ENCODE measurements at regions not wholly inside any gene's neighbourhood (a gene's known extent, or its start where the extent isn't known, plus 50 kb on each side); places are given as distances from the start of the nearest gene placed in this dataset.

GRCh38 chrX:40513835-40514234, 66.9 kb upstream of the ATP6AP2 start:
- no peaks in the 10 kb centered on the region for H3K9me3 ChIP-seq (ENCODE audit: control insufficient read depth in 2 of 2, low read length in 2 of 2)
- no peak overlapping the region for H3K4me3 ChIP-seq (ENCODE audit: low read depth, low read length)
- no peaks in the 10 kb centered on the region for H3K36me3 Mint-ChIP-seq
- no peak for DNase-seq
- H3K4me1 Mint-ChIP-seq: no peaks in the 10 kb centered on the region
- no peak overlapping the region for H3K4me3 Mint-ChIP-seq
- H3K4me1 ChIP-seq (ENCODE audit: control insufficient read depth, insufficient read depth, low read length, poor library complexity, severe bottlenecking): no peaks in the 10 kb centered on the region
- H3K27ac ChIP-seq (ENCODE audit: insufficient read depth, low read length, poor library complexity, severe bottlenecking): no peak overlapping the region
- no peak overlapping the region for H3K27ac Mint-ChIP-seq
- H3K27me3 ChIP-seq (ENCODE audit: control insufficient read depth, insufficient read depth, low read length): no peaks in the 10 kb centered on the region
- peaks cover 6% of the 10 kb centered on the region for H3K27me3 Mint-ChIP-seq
- H3K9me3 Mint-ChIP-seq: peaks cover 0 to 2% (median 0%) of the 10 kb centered on the region in 7 donors
- no peak for ATAC-seq (ENCODE audit: low read depth in 2 of 2)
- H3K36me3 ChIP-seq (ENCODE audit: control insufficient read depth, insufficient read depth, low read length): no peaks in the 10 kb centered on the region

GRCh38 chrX:40513012-40513411, 67.8 kb upstream of the ATP6AP2 start:
- Histone ChIP-seq H3K4me3 (ENCODE audit: low read depth, low read length) (no peak overlapping the region), H3K4me1 (ENCODE audit: control insufficient read depth, insufficient read depth, low read length, poor library complexity, severe bottlenecking) (no peaks in the 10 kb centered on the region), H3K36me3 (ENCODE audit: control insufficient read depth, insufficient read depth, low read length) (no peaks in the 10 kb centered on the region), H3K27me3 (ENCODE audit: control insufficient read depth, insufficient read depth, low read length) (no peaks in the 10 kb centered on the region), H3K9me3 (ENCODE audit: control insufficient read depth in 2 of 2, low read length in 2 of 2) (no peaks in the 10 kb centered on the region), H3K27ac (ENCODE audit: insufficient read depth, low read length, poor library complexity, severe bottlenecking) (no peak overlapping the region)
- ATAC-seq (ENCODE audit: low read depth in 2 of 2) (no peak), DNase-seq (no peak)
- Mint-ChIP-seq H3K36me3 (no peaks in the 10 kb centered on the region), H3K27ac (no peak overlapping the region), H3K4me1 (no peaks in the 10 kb centered on the region), H3K27me3 (peaks cover under 1% of the 10 kb centered on the region), H3K9me3 (no peaks in the 10 kb centered on the region), H3K4me3 (no peak overlapping the region)

DNA sequence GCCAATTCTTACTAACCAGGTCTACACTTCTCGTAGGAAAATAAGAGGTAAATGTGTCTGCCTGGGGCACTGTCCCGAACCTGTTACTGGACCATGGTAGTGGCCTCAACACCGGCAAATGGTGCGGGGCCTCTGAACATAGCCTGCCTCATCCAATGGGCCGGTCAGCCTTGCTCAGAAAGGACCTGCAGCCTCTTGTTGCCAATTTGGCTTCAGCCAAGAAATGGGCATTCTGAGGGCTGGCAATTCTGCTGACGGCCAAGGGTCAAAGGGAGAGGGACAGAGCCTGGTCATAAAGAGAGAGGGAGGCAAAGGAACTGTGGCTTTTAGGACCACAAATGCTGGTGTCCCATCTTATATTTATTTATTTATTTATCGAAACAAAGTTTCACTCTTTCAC, 69.5 kb upstream of the ATP6AP2 start:
- Mint-ChIP-seq H3K4me1 (no peaks in the 10 kb centered on the region), H3K36me3 (no peaks in the 10 kb centered on the region), H3K27ac (no peak overlapping the region), H3K27me3 (no peaks in the 10 kb centered on the region), H3K9me3 (no peaks in the 10 kb centered on the region), H3K4me3 (no peak overlapping the region)
- Histone ChIP-seq H3K9me3 (ENCODE audit: control insufficient read depth in 2 of 2, low read length in 2 of 2) (no peaks in the 10 kb centered on the region), H3K4me1 (ENCODE audit: control insufficient read depth, insufficient read depth, low read length, poor library complexity, severe bottlenecking) (no peaks in the 10 kb centered on the region), H3K4me3 (ENCODE audit: low read depth, low read length) (no peak overlapping the region), H3K27me3 (ENCODE audit: control insufficient read depth, insufficient read depth, low read length) (no peaks in the 10 kb centered on the region), H3K36me3 (ENCODE audit: control insufficient read depth, insufficient read depth, low read length) (no peaks in the 10 kb centered on the region), H3K27ac (ENCODE audit: insufficient read depth, low read length, poor library complexity, severe bottlenecking) (no peak overlapping the region)
- DNase-seq (no peak), ATAC-seq (ENCODE audit: low read depth in 2 of 2) (no peak)

GRCh38 chrX:40508560-40508959, 72.2 kb upstream of the ATP6AP2 start:
- no peaks in the 10 kb centered on the region for H3K36me3 Mint-ChIP-seq
- H3K27me3 ChIP-seq (ENCODE audit: control insufficient read depth, insufficient read depth, low read length): no peaks in the 10 kb centered on the region

DNA sequence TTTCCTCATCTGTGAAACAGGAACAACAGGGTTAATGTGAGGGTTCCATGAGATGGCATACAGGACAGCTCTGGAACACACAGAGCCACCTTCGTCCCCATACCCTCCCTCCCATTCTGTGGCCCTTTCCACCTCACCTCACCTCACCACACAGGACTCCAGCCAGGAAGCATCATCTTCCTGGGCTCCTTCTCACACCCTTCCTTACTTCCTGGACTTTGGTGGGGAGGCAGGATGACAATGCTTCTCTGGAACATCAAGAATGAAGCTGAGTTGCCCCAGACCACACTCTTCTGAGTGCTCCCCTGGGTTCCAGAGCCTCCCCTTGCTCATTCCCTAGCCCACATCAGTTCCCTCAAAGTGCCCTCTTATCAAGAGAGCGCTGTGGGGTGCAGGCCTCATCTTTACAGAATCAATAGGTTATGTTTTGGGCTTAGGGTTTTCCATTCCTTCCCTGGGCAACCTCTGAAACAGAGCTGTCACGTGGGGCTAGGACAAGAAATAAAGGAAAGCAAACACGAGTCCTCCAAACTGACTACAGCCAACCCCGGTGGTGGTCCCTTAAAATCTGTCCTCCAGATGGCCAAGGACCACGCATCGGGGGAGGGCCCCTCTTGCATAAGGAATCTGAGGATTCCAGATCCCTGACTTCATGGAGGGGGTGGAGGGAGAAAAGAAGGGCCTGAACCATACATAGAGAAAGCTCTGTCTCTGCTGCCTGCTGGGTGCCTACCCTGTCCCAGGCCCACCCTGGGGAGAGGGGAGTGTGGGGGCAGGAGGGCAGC, 74.4 kb upstream of the ATP6AP2 start:
- Histone ChIP-seq H3K9me3 (ENCODE audit: control insufficient read depth in 2 of 2, low read length in 2 of 2) (no peaks in the 10 kb centered on the region), H3K4me1 (ENCODE audit: control insufficient read depth, insufficient read depth, low read length, poor library complexity, severe bottlenecking) (no peaks in the 10 kb centered on the region), H3K27me3 (ENCODE audit: control insufficient read depth, insufficient read depth, low read length) (no peaks in the 10 kb centered on the region), H3K4me3 (ENCODE audit: low read depth, low read length) (no peak overlapping the region), H3K36me3 (ENCODE audit: control insufficient read depth, insufficient read depth, low read length) (no peaks in the 10 kb centered on the region), H3K27ac (ENCODE audit: insufficient read depth, low read length, poor library complexity, severe bottlenecking) (no peak overlapping the region)
- peaks cover 0 to 2% (median 0%) of the 10 kb centered on the region in 7 donors for H3K9me3 Mint-ChIP-seq
- ATAC-seq (ENCODE audit: low read depth in 2 of 2) (no peak), DNase-seq (no peak)
- H3K4me1 Mint-ChIP-seq: no peaks in the 10 kb centered on the region
- no peaks in the 10 kb centered on the region for H3K36me3 Mint-ChIP-seq
- H3K27ac Mint-ChIP-seq: no peak overlapping the region
- H3K4me3 Mint-ChIP-seq: no peak overlapping the region
- H3K27me3 Mint-ChIP-seq: peaks cover 4% of the 10 kb centered on the region

More at GRCh38 chrX:40508560-40508959, 72.2 kb upstream of the ATP6AP2 start:
- H3K27ac Mint-ChIP-seq: no peak overlapping the region
- H3K9me3 Mint-ChIP-seq: no peaks in the 10 kb centered on the region
- Histone ChIP-seq H3K4me1 (ENCODE audit: control insufficient read depth, insufficient read depth, low read length, poor library complexity, severe bottlenecking) (no peaks in the 10 kb centered on the region), H3K4me3 (ENCODE audit: low read depth, low read length) (no peak overlapping the region), H3K36me3 (ENCODE audit: control insufficient read depth, insufficient read depth, low read length) (no peaks in the 10 kb centered on the region), H3K9me3 (ENCODE audit: control insufficient read depth in 2 of 2, low read length in 2 of 2) (no peaks in the 10 kb centered on the region), H3K27ac (ENCODE audit: insufficient read depth, low read length, poor library complexity, severe bottlenecking) (no peak overlapping the region)
- H3K4me3 Mint-ChIP-seq: no peak overlapping the region
- DNase-seq: no peak
- no peak for ATAC-seq (ENCODE audit: low read depth in 2 of 2)
- no peaks in the 10 kb centered on the region for H3K4me1 Mint-ChIP-seq
- H3K27me3 Mint-ChIP-seq: no peaks in the 10 kb centered on the region

DNA sequence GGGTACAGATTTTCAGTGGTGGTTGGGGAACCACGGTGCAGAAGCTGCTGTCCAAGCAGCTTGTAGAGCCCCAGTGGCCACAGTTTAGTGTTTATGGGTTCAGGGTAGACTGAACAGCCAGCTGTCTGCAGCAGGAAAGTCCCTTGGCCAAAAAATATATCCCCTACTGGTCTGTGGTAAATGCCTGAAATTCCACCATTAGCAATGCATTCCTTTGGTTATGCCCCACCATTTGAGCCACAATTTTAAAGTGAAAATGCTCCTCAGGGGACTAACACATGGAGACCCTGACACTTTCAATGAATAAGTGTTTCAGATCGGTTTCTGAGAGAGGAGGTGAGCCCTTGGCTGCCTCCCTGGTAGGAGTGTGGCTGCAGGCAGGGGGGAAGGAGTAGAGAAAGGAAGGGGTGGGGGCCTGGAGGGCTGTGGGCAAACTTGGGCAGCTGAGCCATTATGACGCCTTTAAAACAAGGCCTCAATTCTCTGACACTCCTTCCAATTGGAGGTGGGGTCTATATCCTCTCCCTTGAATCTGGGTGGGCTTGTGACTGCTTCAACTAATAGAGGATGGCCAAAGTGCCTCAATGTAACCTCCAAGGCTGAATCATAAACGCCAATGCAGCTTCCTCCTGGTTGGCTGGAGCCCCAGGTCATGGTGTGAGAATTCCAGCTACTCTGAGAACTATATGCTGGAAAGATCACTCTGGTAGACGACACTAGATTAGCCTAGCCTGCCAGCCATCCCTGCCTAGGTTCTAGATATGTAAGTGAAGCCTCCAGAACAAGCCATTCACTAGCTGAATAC, 75.8 kb upstream of the ATP6AP2 start:
- Histone ChIP-seq H3K27me3 (ENCODE audit: control insufficient read depth, insufficient read depth, low read length) (no peaks in the 10 kb centered on the region), H3K4me1 (ENCODE audit: control insufficient read depth, insufficient read depth, low read length, poor library complexity, severe bottlenecking) (no peaks in the 10 kb centered on the region), H3K9me3 (ENCODE audit: control insufficient read depth in 2 of 2, low read length in 2 of 2) (no peaks in the 10 kb centered on the region), H3K4me3 (ENCODE audit: low read depth, low read length) (no peak overlapping the region), H3K27ac (ENCODE audit: insufficient read depth, low read length, poor library complexity, severe bottlenecking) (no peak overlapping the region), H3K36me3 (ENCODE audit: control insufficient read depth, insufficient read depth, low read length) (no peaks in the 10 kb centered on the region)
- no peak for DNase-seq
- no peaks in the 10 kb centered on the region for H3K4me1 Mint-ChIP-seq
- no peaks in the 10 kb centered on the region for H3K36me3 Mint-ChIP-seq
- no peak overlapping the region for H3K27ac Mint-ChIP-seq
- H3K4me3 Mint-ChIP-seq: no peak overlapping the region
- no peak for ATAC-seq (ENCODE audit: low read depth in 2 of 2)
- H3K27me3 Mint-ChIP-seq: peaks cover 4% of the 10 kb centered on the region
- H3K9me3 Mint-ChIP-seq: peaks cover 0 to 2% (median 0%) of the 10 kb centered on the region in 7 donors

DNA sequence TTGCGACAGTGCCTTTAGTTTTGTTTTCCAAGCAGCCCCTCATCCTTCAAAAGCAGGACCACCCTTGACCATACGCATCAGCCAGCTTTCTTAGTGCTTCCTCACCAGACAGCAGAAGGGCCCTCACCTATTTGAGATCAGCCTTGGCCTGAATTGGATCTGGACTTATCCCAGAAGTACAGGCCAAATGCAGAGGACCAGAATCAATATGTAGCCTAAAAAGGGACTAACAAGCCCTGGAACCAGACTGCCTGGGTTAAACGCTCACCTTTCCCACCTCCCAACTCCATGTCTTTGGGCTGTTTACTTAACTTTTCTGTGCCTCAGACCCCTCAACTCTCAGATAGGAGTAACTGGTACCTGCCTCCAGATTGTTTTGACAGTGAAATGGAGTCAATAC, 77.7 kb upstream of the ATP6AP2 start:
- no peaks in the 10 kb centered on the region for H3K4me1 Mint-ChIP-seq
- ATAC-seq (ENCODE audit: low read depth in 2 of 2) (no peak), DNase-seq (no peak)
- H3K9me3 Mint-ChIP-seq: peaks cover 0 to 2% (median 0%) of the 10 kb centered on the region in 7 donors
- Histone ChIP-seq H3K27me3 (ENCODE audit: control insufficient read depth, insufficient read depth, low read length) (no peaks in the 10 kb centered on the region), H3K9me3 (ENCODE audit: control insufficient read depth in 2 of 2, low read length in 2 of 2) (no peaks in the 10 kb centered on the region), H3K4me3 (ENCODE audit: low read depth, low read length) (no peak overlapping the region), H3K27ac (ENCODE audit: insufficient read depth, low read length, poor library complexity, severe bottlenecking) (no peak overlapping the region), H3K36me3 (ENCODE audit: control insufficient read depth, insufficient read depth, low read length) (no peaks in the 10 kb centered on the region), H3K4me1 (ENCODE audit: control insufficient read depth, insufficient read depth, low read length, poor library complexity, severe bottlenecking) (no peaks in the 10 kb centered on the region)
- H3K36me3 Mint-ChIP-seq: no peaks in the 10 kb centered on the region
- H3K27ac Mint-ChIP-seq: no peak overlapping the region
- H3K27me3 Mint-ChIP-seq: peaks cover 4% of the 10 kb centered on the region
- no peak overlapping the region for H3K4me3 Mint-ChIP-seq

Data from CD4-positive, CD25-positive, alpha-beta regulatory T cell (primary cell).